Breast epithelium (tissue), 4 donors: ENCODE measurements at regions not wholly inside any gene's neighbourhood (a gene's known extent, or its start where the extent isn't known, plus 50 kb on each side); places are given as distances from the start of the nearest gene placed in this dataset.
A peak's percentile ranks its signal among the peaks of the same experiment; 100 is the strongest.

ENCODE experiments used
- DNase-seq, 2 donors: peaks; one replicate each; pipeline ENCODE4 v3.0.0-alpha.2; 2019; ENCODE audit warnings: low spot score in 2 of 2
- H3K27ac ChIP-seq, 2 donors: fragments of 200-600 bp; sonication (generic) in 1 of 2; one replicate each; pipeline ENCODE4 v1.5.1; 2016 to 2019; ENCODE audit warnings: mild to moderate bottlenecking in 1 of 2
- H3K27me3 ChIP-seq, 2 donors: fragments of 200-600 bp; sonication (generic) in 1 of 2; one replicate each; pipeline versions ENCODE4 v1.5.1 to v1.6.0; 2017 to 2019; ENCODE audit warnings: control low read depth in 1 of 2, mild to moderate bottlenecking in 1 of 2
- H3K36me3 ChIP-seq: fragments of 200-600 bp; one replicate; pipeline ENCODE4 v1.5.1; 2019
- H3K4me1 ChIP-seq, 2 donors: fragments of 200-600 bp; sonication (generic); one replicate each; pipeline ENCODE4 v1.5.1; 2016 to 2019; ENCODE audit warnings: control low read depth in 1 of 2
- H3K4me3 ChIP-seq, 3 donors: fragments of 200-600 bp; sonication (generic); 1 replicate in 2 of 3; 2 replicates in 1 of 3; pipeline ENCODE4 v1.5.1; 2016 to 2019; ENCODE audit warnings: mild to moderate bottlenecking in 3 of 3, moderate library complexity in 2 of 3
- H3K9me3 ChIP-seq, 2 donors: fragments of 200-600 bp; sonication (generic) in 1 of 2; one replicate each; pipeline ENCODE4 v1.5.1; 2016 to 2019; ENCODE audit warnings: control low read depth in 1 of 2
- CTCF ChIP-seq, 3 donors: fragments of 450-650 bp; IDR thresholded peaks; one replicate each; pipeline ENCODE4 v1.5.1; 2016 to 2017; ENCODE audit warnings: antibody characterized with exemption in 3 of 3, mild to moderate bottlenecking in 3 of 3, moderate library complexity in 3 of 3
- POLR2A ChIP-seq: fragments of 450-650 bp; IDR thresholded peaks from one replicate; pipeline ENCODE4 v1.6.1; 2016; ENCODE audit warnings: antibody characterized with exemption, mild to moderate bottlenecking, moderate library complexity
- POLR2AphosphoS5 ChIP-seq, 3 donors: sonication (generic); formaldehyde crosslinking; IDR thresholded peaks; one replicate each; pipeline ENCODE4 v1.6.1; 2017; ENCODE audit warnings: antibody characterized with exemption in 3 of 3
- intact Hi-C: fragments of 100-400 bp; cut with DNase I; formaldehyde crosslinking; loops from one replicate; pipeline ENCODE4 v1.15.1; 2023; ENCODE audit warnings: low total_unique reads

DNA sequence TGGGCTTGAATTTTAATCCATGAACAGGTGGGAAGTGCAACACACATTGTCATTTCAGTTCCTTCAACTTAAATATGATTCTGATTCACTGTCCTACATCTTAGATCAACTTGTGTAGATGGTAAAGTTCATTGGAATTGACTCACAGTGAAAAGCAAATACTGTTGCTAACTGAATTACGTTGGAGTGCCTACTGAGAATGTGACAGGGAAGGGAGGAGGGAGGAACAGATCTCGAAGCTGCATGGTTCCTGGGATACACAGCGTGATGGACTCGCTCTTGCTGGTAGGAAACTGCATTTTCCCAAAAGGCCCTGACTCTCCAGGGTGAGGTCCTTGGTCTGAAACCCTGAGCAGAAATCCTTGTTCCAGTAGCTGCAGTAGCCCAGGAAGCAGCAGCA lies 284.2 kb downstream of the USP46 start:
- Histone ChIP-seq H3K36me3 (no peaks in the 10 kb centered on the region), H3K27me3 (no peaks in the 10 kb centered on the region), H3K4me1 (no peaks in the 10 kb centered on the region), H3K4me3 (no peak overlapping the region), H3K27ac (no peak overlapping the region), H3K9me3 (no peaks in the 10 kb centered on the region)
- intact Hi-C loops = no loop called here
- TF ChIP-seq POLR2A (no peak), POLR2AphosphoS5 (IDR thresholded peaks at IDR 0.05) (no peak), CTCF (IDR thresholded peaks at IDR 0.05) (no peak)
- DNase-seq = no peak

DNA sequence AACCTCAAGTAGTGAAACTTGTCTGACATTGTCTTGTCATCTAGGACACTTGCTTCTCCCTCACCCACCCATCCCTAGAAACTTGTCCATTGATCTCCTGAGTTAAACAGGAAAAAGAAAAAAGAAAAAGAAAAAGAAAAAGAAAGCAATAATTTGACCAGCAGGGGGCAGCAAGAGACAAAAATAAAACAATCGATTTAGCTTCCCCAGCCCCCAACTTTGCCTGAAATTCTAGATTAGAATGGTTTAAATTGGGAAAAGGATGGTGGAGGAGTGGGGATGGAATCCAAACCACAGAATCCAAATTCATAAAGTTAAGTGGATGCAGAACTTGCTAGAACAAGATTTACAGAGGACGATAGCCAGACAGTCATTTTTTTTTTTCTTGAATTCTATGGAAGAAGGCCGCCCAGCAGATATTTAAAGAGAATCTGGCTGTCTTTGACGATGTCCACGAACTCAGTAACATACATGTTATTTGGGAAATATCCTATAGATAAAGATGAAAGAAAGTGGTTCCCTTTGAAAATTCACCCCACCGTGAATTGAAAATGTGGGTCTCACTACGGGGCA lies 282.9 kb downstream of the USP46 start:
- no peak for TF ChIP-seq POLR2AphosphoS5 (IDR thresholded peaks at IDR 0.05)
- TF ChIP-seq CTCF (IDR thresholded peaks at IDR 0.05) = peak; percentile 58 to 75 (median 69)
- TF ChIP-seq POLR2A = no peak
- Histone ChIP-seq H3K36me3 (no peaks in the 10 kb centered on the region), H3K4me1 (no peaks in the 10 kb centered on the region), H3K27ac (no peak overlapping the region), H3K27me3 (no peaks in the 10 kb centered on the region), H3K9me3 (no peaks in the 10 kb centered on the region), H3K4me3 (no peak overlapping the region)
- no peak for DNase-seq
- intact Hi-C loops = no loop called here

DNA sequence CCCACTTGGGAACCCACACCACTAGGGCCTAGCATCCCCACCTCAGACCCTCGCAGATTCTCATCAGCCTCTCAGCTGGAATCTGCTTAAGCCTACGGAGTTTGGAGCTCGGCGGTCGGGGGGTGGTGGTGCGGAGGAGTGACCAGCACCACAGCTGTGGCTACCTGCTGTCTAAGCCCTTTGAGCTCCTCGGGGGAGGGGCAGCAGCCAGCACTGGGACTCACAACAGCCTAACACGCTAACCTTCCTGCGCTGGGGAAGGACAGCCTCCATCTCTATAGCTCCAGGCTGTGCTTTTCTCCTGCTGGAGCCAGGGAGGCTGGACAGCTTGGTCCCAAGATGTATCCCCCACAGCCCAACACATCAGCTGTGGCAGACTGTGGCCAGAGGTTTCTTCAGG lies 281.5 kb downstream of the USP46 start:
- no peak for DNase-seq
- Histone ChIP-seq H3K27me3 (no peaks in the 10 kb centered on the region), H3K36me3 (no peaks in the 10 kb centered on the region), H3K4me3 (no peak overlapping the region), H3K4me1 (no peaks in the 10 kb centered on the region), H3K9me3 (no peaks in the 10 kb centered on the region), H3K27ac (no peak overlapping the region)
- intact Hi-C loops = no loop called here
- TF ChIP-seq POLR2AphosphoS5 (IDR thresholded peaks at IDR 0.05) (no peak), POLR2A (no peak), CTCF (IDR thresholded peaks at IDR 0.05) (no peak)

GRCh38 chr4:52407545-52407944 lies 251.6 kb downstream of the USP46 start:
- no peaks in the 10 kb centered on the region for H3K36me3 ChIP-seq
- no peak overlapping the region for H3K4me3 ChIP-seq
- no peak overlapping the region for H3K27ac ChIP-seq
- no peak for TF ChIP-seq CTCF (IDR thresholded peaks at IDR 0.05)
- no peak for TF ChIP-seq POLR2A
- TF ChIP-seq POLR2AphosphoS5 (IDR thresholded peaks at IDR 0.05) = no peak
- intact Hi-C loops = no loop called here
- H3K9me3 ChIP-seq = peaks cover 12 to 14% of the 10 kb centered on the region in 2 donors
- H3K4me1 ChIP-seq = no peaks in the 10 kb centered on the region
- no peak for DNase-seq
- no peaks in the 10 kb centered on the region for H3K27me3 ChIP-seq

DNA sequence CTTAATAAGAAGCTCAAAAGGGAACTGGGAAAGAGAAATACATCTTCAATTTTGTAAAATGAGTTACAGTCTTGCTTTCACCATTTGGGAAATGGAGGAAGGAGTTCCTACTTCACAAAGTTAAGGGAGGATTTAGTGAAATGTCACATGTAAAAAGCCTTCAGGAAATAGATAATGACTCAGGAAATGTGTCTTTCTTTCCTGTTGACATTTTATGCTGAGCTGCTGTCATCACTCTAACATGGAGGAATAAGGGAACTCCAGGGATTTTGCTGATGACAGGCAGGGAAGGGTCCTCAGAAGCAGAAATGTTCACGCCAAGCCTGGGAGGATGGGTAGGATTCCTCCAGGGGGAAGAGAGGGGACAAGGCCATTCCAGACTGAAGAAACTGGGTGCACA lies 251.1 kb downstream of the USP46 start:
- peaks cover 14% of the 10 kb centered on the region in 2 donors for H3K9me3 ChIP-seq
- H3K36me3 ChIP-seq = no peaks in the 10 kb centered on the region
- intact Hi-C loops = no loop called here
- no peak overlapping the region for H3K27ac ChIP-seq
- TF ChIP-seq POLR2AphosphoS5 (IDR thresholded peaks at IDR 0.05) (no peak), POLR2A (no peak), CTCF (IDR thresholded peaks at IDR 0.05) (no peak)
- no peaks in the 10 kb centered on the region for H3K4me1 ChIP-seq
- H3K27me3 ChIP-seq = no peaks in the 10 kb centered on the region
- no peak for DNase-seq
- H3K4me3 ChIP-seq = no peak overlapping the region
